CD14-positive monocyte (primary cell): ENCODE measurements at regions not wholly inside any gene's neighbourhood (a gene's known extent, or its start where the extent isn't known, plus 50 kb on each side); places are given as distances from the start of the nearest gene placed in this dataset.

Source experiments
- DNase-seq, 3 donors: peaks; one replicate each; pipeline ENCODE4 v3.0.0-alpha.2; 2011 to 2022
- H2AFZ ChIP-seq: 2 replicates; pipeline ENCODE4 v1.6.0; 2012; ENCODE audit warnings: mild to moderate bottlenecking, low read depth, low read length, inconsistent platforms; ENCODE audit not compliant: insufficient read depth, poor library complexity, severe bottlenecking
- H3K27ac ChIP-seq, 2 donors: 1 replicate in 1 of 2; 2 replicates in 1 of 2; pipeline ENCODE4 v1.5.1; 2012 to 2013; ENCODE audit warnings: low read length in 2 of 2, control low read depth in 1 of 2, inconsistent platforms in 1 of 2, low read depth in 1 of 2, mild to moderate bottlenecking in 1 of 2
- H3K27me3 ChIP-seq, 2 donors: one replicate each; pipeline versions ENCODE4 v1.6.0 to v1.6.1; 2011 to 2013; ENCODE audit warnings: low read length in 2 of 2; ENCODE audit not compliant: control insufficient read depth in 2 of 2, insufficient read depth in 2 of 2
- H3K36me3 ChIP-seq, 2 donors: replicated peaks in 1 of 2; 1 replicate in 1 of 2; 2 replicates in 1 of 2; pipeline versions ENCODE4 v1.5.1 to v1.6.1; 2012 to 2013; ENCODE audit warnings: low read length in 2 of 2, control low read depth in 1 of 2, inconsistent platforms in 1 of 2, mild to moderate bottlenecking in 1 of 2; ENCODE audit not compliant: insufficient read depth in 2 of 2, control insufficient read depth in 1 of 2
- H3K4me1 ChIP-seq, 2 donors: 1 replicate in 1 of 2; 2 replicates in 1 of 2; pipeline versions ENCODE4 v1.5.1 to v1.6.1; 2012 to 2013; ENCODE audit warnings: low read length in 2 of 2, control low read depth in 1 of 2, inconsistent platforms in 1 of 2, mild to moderate bottlenecking in 1 of 2, moderate library complexity in 1 of 2; ENCODE audit not compliant: insufficient read depth in 2 of 2, control insufficient read depth in 1 of 2
- H3K4me2 ChIP-seq: replicated peaks from 2 replicates; pipeline ENCODE3; 2012; ENCODE audit warnings: low read length, moderate library complexity, mild to moderate bottlenecking; ENCODE audit not compliant: poor library complexity, severe bottlenecking; ENCODE audit errors: extremely low read depth
- H3K4me3 ChIP-seq, 3 experiments: fragments of 200-600 bp in 1 of 3; sonication (generic) in 1 of 3; replicated peaks in 1 of 3; 1 replicate in 2 of 3; 2 replicates in 1 of 3; pipeline ENCODE4 v1.5.1; 2011 to 2013; ENCODE audit warnings: low read length in 3 of 3, mild to moderate bottlenecking in 3 of 3, control low read depth in 2 of 3, low read depth in 2 of 3, inconsistent platforms in 1 of 3, moderate library complexity in 1 of 3
- H3K79me2 ChIP-seq: 2 replicates; pipeline ENCODE4 v1.6.0; 2012; ENCODE audit warnings: mild to moderate bottlenecking, control low read depth, inconsistent platforms, low read length, moderate library complexity; ENCODE audit not compliant: insufficient read depth
- H3K9ac ChIP-seq: 2 replicates; pipeline ENCODE4 v1.6.0; 2017; ENCODE audit warnings: low read length, mild to moderate bottlenecking; ENCODE audit not compliant: insufficient read depth, poor library complexity, severe bottlenecking
- H3K9me3 ChIP-seq, 2 donors: replicated peaks in 1 of 2; 1 replicate in 1 of 2; 2 replicates in 1 of 2; pipeline versions ENCODE4 v1.5.1 to v1.6.1; 2012 to 2013; ENCODE audit warnings: low read length in 2 of 2, control low read depth in 1 of 2; ENCODE audit not compliant: control insufficient read depth in 1 of 2, insufficient read depth in 1 of 2
- H4K20me1 ChIP-seq: 2 replicates; pipeline ENCODE4 v1.6.0; 2012; ENCODE audit warnings: mild to moderate bottlenecking, low read length, control low read depth, moderate library complexity; ENCODE audit not compliant: insufficient read depth
- H3K27ac Mint-ChIP-seq, 7 donors: one replicate each; pipeline ENCODE4 v1.8.0; 2020; ENCODE audit warnings: mild to moderate bottlenecking in 7 of 7, mixed read lengths in 7 of 7, moderate library complexity in 6 of 7, inconsistent platforms in 2 of 7
- H3K27me3 Mint-ChIP-seq, 3 donors: one replicate each; pipeline ENCODE4 v1.8.0; 2021 to 2022; ENCODE audit warnings: low read depth in 3 of 3, mild to moderate bottlenecking in 3 of 3, mixed read lengths in 3 of 3, moderate library complexity in 3 of 3, inconsistent platforms in 1 of 3
- H3K36me3 Mint-ChIP-seq, 2 donors: one replicate each; pipeline ENCODE4 v1.8.0; 2020; ENCODE audit warnings: mixed read lengths in 2 of 2, inconsistent platforms in 1 of 2, mild to moderate bottlenecking in 1 of 2
- H3K4me1 Mint-ChIP-seq: one replicate; pipeline ENCODE4 v1.8.0; 2020; ENCODE audit warnings: mild to moderate bottlenecking, mixed read lengths
- H3K4me3 Mint-ChIP-seq, 2 donors: one replicate each; pipeline ENCODE4 v1.8.0; 2020; ENCODE audit warnings: mild to moderate bottlenecking in 2 of 2, mixed read lengths in 2 of 2, moderate library complexity in 1 of 2
- H3K9me3 Mint-ChIP-seq, 7 donors: one replicate each; pipeline ENCODE4 v1.8.0; 2020 to 2022; ENCODE audit warnings: mixed read lengths in 7 of 7, mild to moderate bottlenecking in 6 of 7, moderate library complexity in 6 of 7, inconsistent platforms in 2 of 7
- CTCF ChIP-seq: fragments of 200-600 bp; IDR thresholded peaks from one replicate; pipeline ENCODE4 v1.8.0; 2022; ENCODE audit warnings: antibody characterized with exemption, mild to moderate bottlenecking
- WGBS: methylation state at CpG from one replicate; pipeline ENCODE4 v1.1.5; 2013; ENCODE audit warnings: missing lambda C conversion rate; ENCODE audit not compliant: insufficient coverage; 5-methylcytosine and 5-hydroxymethylcytosine counted together
- intact Hi-C, 2 donors: fragments of 100-400 bp; cut with micrococcal nuclease; formaldehyde crosslinking; loops; one replicate each; pipeline versions ENCODE4 v1.15.0 to v1.15.1; 2023

DNA sequence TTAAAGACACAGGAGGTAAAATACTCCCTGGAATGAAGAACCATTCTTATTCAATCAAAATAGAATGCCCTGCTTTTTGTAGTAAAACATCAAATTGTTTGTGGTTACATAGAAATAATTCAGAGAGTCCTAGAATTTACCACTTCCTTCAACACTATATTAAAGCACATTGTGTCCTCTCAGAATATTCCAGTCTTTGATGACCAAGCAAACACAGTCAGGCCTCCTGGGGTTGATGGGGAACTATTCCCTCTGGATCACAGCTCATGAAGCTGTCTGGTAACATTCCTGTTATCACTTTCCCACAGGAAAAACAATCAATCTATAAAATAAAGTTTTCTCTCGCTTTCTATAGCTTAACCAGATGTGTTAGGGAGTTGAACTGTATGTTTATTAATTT, 389.3 kb downstream of the KCNA4 start:
- intact Hi-C loops, result no loop called here
- H4K20me1 ChIP-seq, result no peaks in the 10 kb centered on the region
- no peak overlapping the region for H3K27ac Mint-ChIP-seq
- no CpG with 5 or more reads among the region's 1 CpG for WGBS
- no peaks in the 10 kb centered on the region for H3K36me3 ChIP-seq
- H3K4me1 Mint-ChIP-seq, result no peaks in the 10 kb centered on the region
- H3K27ac ChIP-seq, result no peak overlapping the region
- H3K27me3 ChIP-seq, result no peaks in the 10 kb centered on the region
- no peaks in the 10 kb centered on the region for H3K9me3 ChIP-seq
- H3K27me3 Mint-ChIP-seq, result peaks cover 0 to 2% (median 0%) of the 10 kb centered on the region in 3 donors
- no peaks in the 10 kb centered on the region for H3K79me2 ChIP-seq
- H3K4me3 ChIP-seq, result no peak overlapping the region
- TF ChIP-seq CTCF, result no peak
- H2AFZ ChIP-seq, result no peak overlapping the region
- H3K4me3 Mint-ChIP-seq, result no peak overlapping the region
- no peaks in the 10 kb centered on the region for H3K36me3 Mint-ChIP-seq
- DNase-seq, result no peak
- no peak overlapping the region for H3K4me2 ChIP-seq
- H3K9me3 Mint-ChIP-seq, result peaks cover 0 to 4% (median 0%) of the 10 kb centered on the region in 7 donors
- no peak overlapping the region for H3K9ac ChIP-seq
- no peaks in the 10 kb centered on the region for H3K4me1 ChIP-seq

DNA sequence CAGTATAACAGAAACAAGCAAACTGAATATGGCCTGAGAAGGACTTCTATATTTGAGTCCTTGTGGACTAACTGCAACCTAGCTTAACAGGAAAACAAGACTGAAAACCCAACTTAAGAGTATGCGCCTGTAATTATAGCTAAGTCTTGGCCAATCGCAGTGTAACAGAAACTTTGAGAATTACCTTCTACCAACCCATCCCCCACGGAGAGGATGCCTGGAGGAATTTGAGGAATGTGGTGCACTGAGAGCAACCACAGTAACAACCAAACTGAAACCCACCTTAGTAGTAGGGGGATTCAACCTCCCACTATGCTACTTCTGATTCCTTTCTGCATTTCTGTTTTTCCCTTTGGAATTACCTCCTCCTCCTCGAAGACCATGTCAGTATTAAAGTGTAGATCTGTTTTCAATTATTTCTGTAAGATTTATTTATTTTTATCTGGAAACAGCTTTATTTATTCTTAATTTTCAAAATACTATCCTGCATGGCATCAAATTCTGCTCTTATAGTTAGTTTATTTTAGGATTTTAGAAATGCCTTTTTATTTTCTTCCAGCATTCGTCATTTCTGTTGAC, 393.6 kb downstream of the KCNA4 start:
- Histone ChIP-seq H3K36me3 (no peaks in the 10 kb centered on the region), H3K27ac (no peak overlapping the region), H3K4me3 (no peak overlapping the region), H3K9ac (no peak overlapping the region), H3K4me2 (no peak overlapping the region), H3K4me1 (no peaks in the 10 kb centered on the region), H3K27me3 (no peaks in the 10 kb centered on the region), H2AFZ (no peak overlapping the region), H3K9me3 (no peaks in the 10 kb centered on the region), H3K79me2 (no peaks in the 10 kb centered on the region), H4K20me1 (no peaks in the 10 kb centered on the region)
- Mint-ChIP-seq H3K4me1 (no peaks in the 10 kb centered on the region), H3K27ac (no peak overlapping the region), H3K27me3 (peaks cover 0 to 2% (median 0%) of the 10 kb centered on the region in 3 donors), H3K36me3 (no peaks in the 10 kb centered on the region), H3K4me3 (no peak overlapping the region), H3K9me3 (peaks cover 0 to 2% (median 0%) of the 10 kb centered on the region in 7 donors)
- TF ChIP-seq CTCF, result no peak
- DNase-seq, result no peak
- intact Hi-C loops, result no loop called here
- WGBS, result no CpG with 5 or more reads among the region's 5 CpGs
